ENCODE measurements at regions not wholly inside any gene's neighbourhood (a gene's known extent, or its start where the extent isn't known, plus 50 kb on each side); places are given as distances from the start of the nearest gene placed in this dataset.
"Not testable (repeated sequence)": the region's sequence is repeated elsewhere in the genome, so short reads cannot be mapped to it uniquely, and the experiment has no call there.

DNA sequence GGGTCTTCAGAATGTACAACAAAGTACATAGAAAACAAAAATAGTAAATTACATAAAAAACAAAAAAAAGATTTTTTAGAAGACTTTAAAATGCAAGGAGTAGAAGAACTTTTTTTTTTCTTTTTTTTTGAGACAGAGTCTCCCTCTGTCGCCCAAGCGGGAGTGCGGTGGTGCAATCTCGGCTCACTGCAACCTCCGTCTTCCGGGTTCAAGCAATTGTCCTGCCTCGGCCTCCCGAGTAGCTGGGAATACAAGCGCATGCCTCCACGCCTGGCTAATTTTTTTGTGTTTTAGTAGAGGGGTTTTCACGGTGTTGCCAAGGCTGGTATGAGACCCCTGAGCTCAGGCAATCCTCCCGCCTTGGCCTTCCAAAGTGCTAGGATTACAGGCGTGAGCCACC is 104.5 kb upstream of the ZC3H15 start:
- no peak for DNase-seq (ENCODE audit: low spot score)

DNA sequence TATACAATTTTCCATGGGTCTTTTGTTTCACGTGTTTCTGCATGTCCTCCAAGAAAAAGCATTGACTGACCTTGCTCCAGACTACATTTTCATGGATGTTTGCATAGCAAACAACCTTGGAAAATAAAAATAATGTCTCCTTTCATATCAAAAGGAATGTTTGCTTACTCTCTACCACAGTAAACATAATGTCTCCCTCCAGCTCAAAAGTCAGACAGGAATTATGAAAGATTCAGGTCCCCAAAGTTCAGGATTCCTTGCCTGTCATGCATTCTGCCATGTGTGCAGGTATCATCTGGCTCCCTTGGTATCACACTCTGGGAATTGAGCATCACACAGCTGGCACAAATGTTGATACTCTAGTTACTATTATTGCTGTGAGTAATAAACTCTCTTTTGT is 103.1 kb upstream of the ZC3H15 start:
- no peak for DNase-seq (ENCODE audit: low spot score)

- no peak for DNase-seq (ENCODE audit: low spot score)
Measured at GRCh38 chr2:186384226-186384625, 101.8 kb upstream of the ZC3H15 start.

GRCh38 chr2:186385638-186386201 is 100.3 kb upstream of the ZC3H15 start:
- not testable (repeated sequence) for DNase-seq (ENCODE audit: low spot score)

DNA sequence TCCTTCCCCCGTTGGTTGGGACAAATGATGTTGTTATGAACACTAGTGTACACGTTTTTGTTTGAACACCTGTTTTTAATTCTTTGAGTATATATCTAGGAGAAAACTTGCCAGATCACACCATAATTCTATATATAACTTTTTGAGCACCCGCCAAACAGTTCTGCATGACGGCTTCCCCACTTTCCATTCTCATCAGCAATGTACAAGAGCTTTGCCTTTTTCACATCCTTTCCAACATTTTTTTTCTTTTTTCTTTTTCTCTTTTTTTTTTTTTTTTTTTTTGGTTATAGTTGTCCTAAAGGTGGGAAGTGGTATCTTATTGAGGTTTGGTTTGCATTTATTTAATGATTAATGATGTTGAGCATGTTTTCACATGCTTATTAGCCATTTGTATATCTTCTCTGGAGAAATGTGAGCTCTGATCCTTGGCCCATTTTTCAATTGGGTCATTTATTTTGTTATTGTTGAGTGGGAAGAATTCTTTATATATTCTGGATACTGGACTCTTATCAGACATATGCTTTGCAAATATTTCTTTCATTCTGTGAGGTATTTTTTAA is 86.9 kb upstream of the ZC3H15 start:
- no peak for DNase-seq (ENCODE audit: low spot score)

GRCh38 chr2:186405842-186406241 is 80.2 kb upstream of the ZC3H15 start:
- no peak for DNase-seq (ENCODE audit: low spot score)

DNA sequence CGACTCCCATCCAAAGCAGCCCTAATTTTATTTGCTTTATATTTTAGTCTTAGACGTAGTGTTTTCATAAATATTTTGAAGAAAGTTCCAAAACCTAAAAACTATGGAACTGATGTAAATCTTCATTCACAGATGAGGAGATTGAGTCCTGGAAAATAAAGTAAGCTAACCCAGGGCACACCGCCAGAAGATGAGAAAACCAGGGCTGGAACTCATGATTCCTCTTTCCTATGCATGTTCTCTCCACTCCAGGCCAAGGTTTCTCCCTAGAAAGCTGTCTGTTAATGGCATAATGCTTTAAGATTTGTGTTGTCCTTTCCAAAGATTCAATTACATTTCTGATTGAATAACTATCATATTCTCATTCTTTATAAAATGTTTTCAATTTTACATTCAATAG is 78.4 kb upstream of the ZC3H15 start:
- no peak for DNase-seq (ENCODE audit: low spot score)

DNA sequence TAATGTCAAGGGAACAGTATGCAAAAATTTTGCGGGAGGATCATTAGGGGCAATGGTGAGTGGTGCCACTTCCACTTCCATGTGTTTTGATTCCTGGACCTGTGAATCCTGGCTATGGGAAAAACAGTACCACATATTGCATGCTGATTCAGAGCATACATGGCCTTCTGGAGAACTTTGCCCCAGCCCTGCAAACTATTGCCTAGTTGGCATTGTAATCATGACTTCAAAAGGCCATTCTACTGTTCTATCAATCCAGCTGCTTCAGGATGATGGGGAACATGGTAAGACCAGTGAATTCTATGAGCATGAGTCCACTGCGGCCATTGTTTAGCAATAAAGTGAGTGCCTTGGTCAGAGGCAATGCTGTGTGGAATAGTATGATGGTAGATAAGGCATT is 75.3 kb upstream of the ZC3H15 start:
- DNase-seq (ENCODE audit: low spot score), result no peak

DNA sequence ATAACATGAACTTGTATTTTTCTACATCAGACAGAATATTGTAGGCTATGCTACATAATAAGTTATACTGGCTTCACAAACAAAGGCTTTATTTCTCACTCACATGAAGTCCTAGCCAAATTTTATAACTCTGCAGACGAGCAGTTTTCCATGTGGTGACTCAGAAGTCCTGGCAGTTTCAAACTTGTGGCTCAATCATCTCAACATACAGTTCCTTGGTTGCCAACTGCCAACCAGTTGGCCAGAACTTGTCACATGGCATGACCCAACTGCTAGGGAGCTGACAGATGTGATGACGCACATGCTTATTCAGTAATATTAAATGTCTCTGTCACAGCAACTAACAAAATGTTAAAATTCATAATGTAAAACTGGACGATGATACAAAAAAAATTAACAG is 63.8 kb upstream of the ZC3H15 start:
- DNase-seq (ENCODE audit: low spot score), result no peak

- no peak for DNase-seq (ENCODE audit: low spot score)
Measured at GRCh38 chr2:186423481-186423880, 62.6 kb upstream of the ZC3H15 start.

- DNase-seq (ENCODE audit: low spot score), result no peak
Measured at GRCh38 chr2:186424265-186424664, 61.8 kb upstream of the ZC3H15 start.

- DNase-seq (ENCODE audit: low spot score), result no peak
Measured at GRCh38 chr2:186425576-186425975, 60.5 kb upstream of the ZC3H15 start.

DNA sequence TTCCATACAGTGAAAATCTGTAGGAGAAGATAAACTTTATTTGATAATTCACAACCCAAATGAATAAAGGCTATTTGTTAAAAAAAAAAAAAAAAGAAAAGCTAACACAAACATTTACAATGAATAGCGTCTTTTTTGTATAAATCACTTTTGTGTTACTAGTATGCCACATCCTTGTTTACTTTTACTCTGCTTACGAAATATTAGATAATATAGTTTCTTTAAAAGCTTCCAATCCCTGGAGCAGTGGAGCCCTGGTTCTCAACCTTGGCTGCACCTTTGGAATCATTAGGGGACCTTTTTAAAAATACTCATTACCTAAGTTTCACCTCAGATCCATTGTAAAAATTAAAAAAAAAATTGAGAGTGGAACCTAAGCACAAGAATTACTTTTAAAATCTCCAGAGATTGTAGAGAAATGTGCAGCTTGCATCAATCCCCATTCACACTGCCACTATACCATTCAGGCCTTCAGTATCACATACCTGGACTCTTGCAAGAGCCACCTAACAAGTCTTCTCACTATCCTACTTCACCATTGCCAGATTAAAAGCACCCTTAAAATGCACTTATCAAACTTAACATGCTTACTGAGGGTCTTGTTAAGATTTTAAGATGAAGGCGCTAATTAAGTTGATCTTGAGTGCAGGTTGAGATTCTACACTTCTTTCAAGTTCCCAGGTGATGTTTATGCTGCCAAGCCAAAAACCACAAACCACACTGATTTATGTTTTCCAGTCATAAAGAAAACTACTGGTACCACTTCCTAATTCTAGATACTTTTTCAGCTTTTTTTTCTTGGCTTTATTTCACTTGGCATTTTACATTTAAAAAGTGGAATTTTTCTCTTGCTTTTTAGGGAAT is 59.7 kb upstream of the ZC3H15 start:
- no peak for DNase-seq (ENCODE audit: low spot score)

DNA sequence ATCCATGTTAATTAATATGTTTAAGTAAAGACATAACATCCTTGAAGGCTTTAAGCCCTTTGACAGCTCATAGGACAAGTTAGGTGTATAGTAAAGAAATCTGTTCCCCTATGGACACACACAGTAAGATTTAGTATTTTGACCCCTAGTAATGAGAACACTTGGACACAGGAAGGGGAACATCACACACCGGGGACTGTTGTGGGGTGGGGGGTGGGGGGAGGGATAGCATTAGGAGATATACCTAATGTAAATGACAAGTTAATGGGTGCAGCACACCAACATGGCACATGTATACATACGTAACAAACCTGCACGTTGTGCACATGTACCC is 59.1 kb upstream of the ZC3H15 start:
- not testable (repeated sequence) for DNase-seq (ENCODE audit: low spot score)

DNA sequence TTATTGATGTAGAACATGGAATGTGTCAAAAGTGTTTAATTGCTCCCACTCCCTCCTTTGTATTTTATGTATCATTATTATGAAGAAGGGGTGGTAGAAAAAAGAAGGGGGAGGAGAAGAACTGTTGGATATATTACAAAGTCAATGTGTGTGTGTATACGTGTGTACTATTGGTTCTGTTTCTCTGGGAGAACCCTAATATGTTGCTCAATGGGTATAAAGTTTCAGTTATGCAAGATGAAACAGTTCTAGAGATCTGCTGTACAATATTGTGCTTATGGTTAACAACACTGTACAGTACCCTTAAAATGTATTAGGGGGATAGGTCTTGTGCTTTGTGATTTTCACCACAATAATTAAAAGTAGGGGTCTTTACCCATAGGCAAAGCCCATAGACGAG is 58.1 kb upstream of the ZC3H15 start:
- DNase-seq (ENCODE audit: low spot score), result no peak

DNA sequence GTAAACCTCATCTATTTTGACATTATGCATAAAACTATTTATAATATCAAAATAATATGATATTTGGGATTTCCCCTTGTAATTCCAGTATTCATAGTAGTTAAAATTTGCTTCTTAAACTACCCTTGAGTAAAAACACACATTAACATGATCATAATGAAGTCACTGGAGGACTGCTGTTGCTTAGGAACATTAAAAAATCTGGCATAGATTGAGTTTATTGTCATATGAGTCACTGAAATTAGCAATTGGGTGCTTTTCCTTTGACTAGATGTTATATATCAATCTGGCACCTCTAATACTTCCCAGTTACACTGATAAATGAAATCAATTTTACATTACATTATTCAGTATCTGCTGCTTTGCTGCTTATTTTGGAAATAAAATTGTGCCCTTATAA is 57.0 kb upstream of the ZC3H15 start:
- no peak for DNase-seq (ENCODE audit: low spot score)

DNA sequence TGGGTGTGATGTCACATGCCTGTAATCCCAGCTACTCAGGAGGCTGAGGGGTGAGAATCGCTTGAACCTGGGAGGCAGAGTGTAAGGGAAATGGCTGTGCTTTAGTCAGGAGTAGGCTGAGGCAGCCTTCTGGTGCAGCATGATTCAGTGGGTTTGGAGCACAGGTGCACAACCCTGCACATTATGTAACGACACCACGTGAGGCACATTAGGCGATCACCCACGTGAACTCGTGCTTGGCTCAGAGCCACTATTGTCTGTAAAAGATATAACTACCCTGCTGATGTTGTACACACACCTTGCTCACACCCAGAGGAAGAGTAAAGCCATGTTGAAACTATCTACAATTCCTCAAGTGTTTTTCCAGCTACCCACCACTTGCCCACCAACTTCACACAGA is 54.8 kb upstream of the ZC3H15 start:
- no peak for DNase-seq (ENCODE audit: low spot score)

DNA sequence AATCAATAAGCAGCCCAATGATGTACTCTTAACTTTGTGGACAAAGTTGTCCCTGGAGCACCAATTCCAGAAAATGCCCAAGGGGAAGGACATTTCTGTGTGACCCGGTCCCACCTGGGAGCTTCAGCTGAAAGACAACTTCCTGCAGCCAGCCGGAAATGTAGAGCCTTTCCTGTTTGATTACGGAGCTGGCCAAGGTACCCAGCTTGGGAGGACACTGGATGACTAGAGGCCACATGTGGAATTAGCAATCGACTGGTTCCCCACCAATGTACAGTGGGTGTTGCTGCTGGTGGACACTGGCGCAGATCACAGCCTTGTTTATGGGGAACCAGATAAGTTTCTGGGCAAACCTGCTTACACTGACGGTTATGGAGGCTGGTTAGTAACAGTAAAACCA is 53.0 kb upstream of the ZC3H15 start:
- no peak for DNase-seq (ENCODE audit: low spot score)

- DNase-seq (ENCODE audit: low spot score), result no peak
Measured at GRCh38 chr2:186433777-186434432, 52.2 kb upstream of the ZC3H15 start.

Data from kidney capillary endothelial cell (primary cell).